IMR-90 (cell line): ENCODE measurements at regions not wholly inside any gene's neighbourhood (a gene's known extent, or its start where the extent isn't known, plus 50 kb on each side); places are given as distances from the start of the nearest gene placed in this dataset.
"Not testable (repeated sequence)": the region's sequence is repeated elsewhere in the genome, so short reads cannot be mapped to it uniquely, and the experiment has no call there.

ENCODE experiments used
- ATAC-seq: fragments of 200-7000 bp; cut with Tn5 transposase; 2 replicates; pipeline ENCODE4 v1.9.1; 2020; ENCODE audit warnings: low read depth, mild to moderate bottlenecking, moderate library complexity
- BruUV-seq: library from RNA; stranded (reverse); fragments of 400-500 nt; replicated peaks from 2 replicates; lab custom pipeline; 2021; lab: Mats Ljungman, UMichigan
- CTCF ChIA-PET: fragments of 300-600 bp; formaldehyde crosslinking; extraction: SDS; loops from one replicate; lab custom pipeline; 2021; ENCODE audit warnings: antibody characterized with exemption; lab: Yijun Ruan, JAX
- POLR2A ChIA-PET: fragments of 300-600 bp; sonication (Branson Sonifier 250); formaldehyde crosslinking; loops from one replicate; lab custom pipeline; 2022; ENCODE audit warnings: antibody characterized with exemption; ENCODE audit not compliant: unreplicated experiment; lab: Charles Lee
- DNase-seq: peaks from one replicate; pipeline ENCODE4 v3.0.0; 2013
- H2AFZ ChIP-seq: replicated peaks from 2 replicates; pipeline ENCODE3; 2013; ENCODE audit warnings: low read length, mild to moderate bottlenecking; ENCODE audit not compliant: poor library complexity
- H2AK5ac ChIP-seq: 2 replicates; pipeline ENCODE4 v1.6.1; 2013; ENCODE audit warnings: low read depth, low read length, inconsistent platforms
- H2AK9ac ChIP-seq: replicated peaks from 2 replicates; pipeline ENCODE3; 2013; ENCODE audit warnings: mild to moderate bottlenecking, low read depth, low read length, moderate library complexity; ENCODE audit not compliant: poor library complexity
- H2BK120ac ChIP-seq: 2 replicates; pipeline ENCODE4 v1.6.1; 2013; ENCODE audit warnings: low read depth, low read length, inconsistent platforms
- H2BK15ac ChIP-seq: 3 replicates; pipeline ENCODE4 v1.6.1; 2013; ENCODE audit warnings: low read depth, low read length, inconsistent platforms
- H2BK20ac ChIP-seq: 2 replicates; pipeline ENCODE4 v1.6.1; 2013; ENCODE audit warnings: low read depth, mild to moderate bottlenecking, inconsistent platforms, low read length, moderate library complexity
- H2BK5ac ChIP-seq: 2 replicates; pipeline ENCODE4 v1.6.1; 2013; ENCODE audit warnings: mild to moderate bottlenecking, low read depth, low read length, inconsistent platforms; ENCODE audit not compliant: poor library complexity, severe bottlenecking
- H3K14ac ChIP-seq: replicated peaks from 2 replicates; pipeline ENCODE4 v1.6.1; 2013; ENCODE audit warnings: low read depth, low read length, inconsistent platforms
- H3K18ac ChIP-seq: 2 replicates; pipeline ENCODE4 v1.6.1; 2013; ENCODE audit warnings: low read depth, low read length, control low read depth
- H3K23ac ChIP-seq: 2 replicates; pipeline ENCODE4 v1.6.1; 2013; ENCODE audit warnings: low read depth, low read length, inconsistent platforms
- H3K27ac ChIP-seq: 2 replicates; pipeline ENCODE4 v1.5.1; 2013; ENCODE audit warnings: mild to moderate bottlenecking, control low read depth, low read length; ENCODE audit not compliant: insufficient read depth
- H3K27me3 ChIP-seq: 2 replicates; pipeline ENCODE4 v1.6.1; 2013; ENCODE audit warnings: low read length; ENCODE audit not compliant: control insufficient read depth, insufficient read depth
- H3K36me3 ChIP-seq: 2 replicates; pipeline ENCODE4 v1.6.1; 2013; ENCODE audit warnings: low read length, mixed read lengths; ENCODE audit not compliant: control insufficient read depth, insufficient read depth
- H3K4ac ChIP-seq: 2 replicates; pipeline ENCODE4 v1.6.1; 2013; ENCODE audit warnings: low read depth, low read length, inconsistent platforms
- H3K4me1 ChIP-seq: 2 replicates; pipeline ENCODE4 v1.6.1; 2013; ENCODE audit warnings: low read length, mixed read lengths; ENCODE audit not compliant: control insufficient read depth, insufficient read depth
- H3K4me2 ChIP-seq: 2 replicates; pipeline ENCODE4 v1.6.1; 2013; ENCODE audit warnings: low read depth, mild to moderate bottlenecking, control low read depth, low read length, moderate library complexity
- H3K4me3 ChIP-seq: 2 replicates; pipeline ENCODE4 v1.5.1; 2013; ENCODE audit warnings: low read depth, mild to moderate bottlenecking, control low read depth, low read length, moderate library complexity; ENCODE audit not compliant: insufficient read depth
- H3K56ac ChIP-seq: 2 replicates; pipeline ENCODE4 v1.6.1; 2013; ENCODE audit warnings: low read length, inconsistent platforms; ENCODE audit not compliant: insufficient read depth; ENCODE audit errors: extremely low read depth
- H3K79me1 ChIP-seq, 2 experiments: 2 replicates each; pipeline ENCODE4 v1.6.1; 2013; ENCODE audit warnings: low read length in 2 of 2, inconsistent platforms in 1 of 2, low read depth in 1 of 2
- H3K9ac ChIP-seq: 2 replicates; pipeline ENCODE4 v1.6.1; 2013; ENCODE audit warnings: low read depth, low read length, control low read depth
- H3K9me1 ChIP-seq: 2 replicates; pipeline ENCODE4 v1.6.1; 2013; ENCODE audit warnings: low read length, inconsistent platforms; ENCODE audit not compliant: insufficient read depth
- H3K9me3 ChIP-seq: 2 replicates; pipeline ENCODE4 v1.6.1; 2013; ENCODE audit warnings: low read length; ENCODE audit not compliant: control insufficient read depth, insufficient read depth
- H4K20me1 ChIP-seq: 2 replicates; pipeline ENCODE4 v1.6.1; 2013; ENCODE audit warnings: low read length, inconsistent platforms; ENCODE audit not compliant: insufficient read depth
- H4K5ac ChIP-seq: 2 replicates; pipeline ENCODE4 v1.6.1; 2013; ENCODE audit warnings: mild to moderate bottlenecking, low read depth, low read length, control low read depth
- H4K8ac ChIP-seq, 2 experiments: 2 replicates each; pipeline ENCODE4 v1.6.1; 2013; ENCODE audit warnings: low read depth in 2 of 2, low read length in 2 of 2, control low read depth in 1 of 2, inconsistent platforms in 1 of 2
- H4K91ac ChIP-seq: 2 replicates; pipeline ENCODE4 v1.6.1; 2013; ENCODE audit warnings: low read depth, low read length, inconsistent platforms; ENCODE audit not compliant: insufficient read depth
- CEBPB ChIP-seq: IDR thresholded peaks from 2 replicates; pipeline ENCODE4 v1.6.1; 2012; ENCODE audit warnings: low read depth, low read length, improper control_type of control experiment
- CHD1 ChIP-seq: IDR thresholded peaks from 2 replicates; pipeline ENCODE4 v1.6.1; 2012; ENCODE audit warnings: low read depth, low read length, improper control_type of control experiment
- ELK1 ChIP-seq: fragments of 150-350 bp; IDR thresholded peaks from 2 replicates; pipeline ENCODE4 v1.6.1; 2016; ENCODE audit warnings: low read depth, mild to moderate bottlenecking, low read length, moderate library complexity, borderline replicate concordance
- FOS ChIP-seq: fragments of 150-350 bp; IDR thresholded peaks from 2 replicates; pipeline ENCODE4 v1.6.1; 2016; ENCODE audit warnings: low read depth, low read length
- RAD21 ChIP-seq: IDR thresholded peaks from 2 replicates; pipeline ENCODE4 v1.6.1; 2012; ENCODE audit warnings: low read length, improper control_type of control experiment
- WGBS, 2 experiments: methylation state at CpG; one replicate each; pipeline versions ENCODE4 v1.1.5 to v1.1.7; 2013; ENCODE audit warnings: missing lambda C conversion rate in 2 of 2; ENCODE audit not compliant: insufficient read length in 1 of 2; ENCODE audit errors: extremely low coverage in 2 of 2; 5-methylcytosine and 5-hydroxymethylcytosine counted together
- dilution Hi-C: fragments of 300-500 bp; cut with HindIII; formaldehyde crosslinking; loops from one replicate; pipeline ENCODE4 v1.14.3; 2018; ENCODE audit warnings: low sequenced_read_pairs; ENCODE audit not compliant: unreplicated experiment
- in situ Hi-C: fragments of 300-500 bp; cut with MboI; formaldehyde crosslinking; loops from 3 replicates; pipeline ENCODE4 v1.14.3; 2019; ENCODE audit warnings: low sequenced_read_pairs, inconsistent platforms, mixed read lengths
- intact Hi-C: fragments of 100-400 bp; cut with micrococcal nuclease; formaldehyde crosslinking; loops from 2 replicates; pipeline ENCODE4 v1.10.0; 2022
- TF ChIP-seq, protein P1 (sequence below): fragments of 150-350 bp; IDR thresholded peaks from 2 replicates; pipeline ENCODE4 v1.6.1; 2017; ENCODE audit warnings: mild to moderate bottlenecking, antibody characterized with exemption, low read length, low read depth

GRCh38 chr17:30701498-30701989 lies 122.9 kb downstream of the CRLF3 start:
- ChIA-PET POLR2A (no interaction called here), CTCF (no interaction called here)
- WGBS, 2 experiments: no CpG with 5 or more reads among the region's 7 CpGs
- Histone ChIP-seq H4K8ac (no peak overlapping the region), H3K9me3 (no peaks in the 10 kb centered on the region), H2BK20ac (no peak overlapping the region), H4K91ac (no peak overlapping the region), H3K4me3 (no peak overlapping the region), H3K4me2 (no peak overlapping the region), H2BK15ac (no peak overlapping the region), H3K56ac (no peak overlapping the region), H4K20me1 (no peaks in the 10 kb centered on the region; the same call in 1 of the 2 replicates), H3K18ac (no peak overlapping the region), H4K5ac (no peak overlapping the region), H3K14ac (no peak overlapping the region), H2BK5ac (no peak overlapping the region), H3K9me1 (no peaks in the 10 kb centered on the region), H2AFZ (no peak overlapping the region), H3K23ac (no peak overlapping the region), H3K36me3 (no peaks in the 10 kb centered on the region), H3K27me3 (peaks cover 31% of the 10 kb centered on the region), H3K4ac (no peak overlapping the region), H2BK120ac (no peak overlapping the region), H2AK5ac (no peak overlapping the region), H3K4me1 (no peaks in the 10 kb centered on the region), H3K27ac (no peak overlapping the region), H3K9ac (no peak overlapping the region), H2AK9ac (no peak overlapping the region), H3K79me1 (no peaks in the 10 kb centered on the region)
- intact Hi-C loops (no loop called here), dilution Hi-C loops (no loop called here), in situ Hi-C loops (loop anchor here (25.0 kb wide), 1 partner anchor 389 kb away; no protein-coding TSS in a partner anchor)
- DNase-seq (no peak), ATAC-seq (no peak)
- no peak for TF ChIP-seq CEBPB
- no peak for TF ChIP-seq RAD21
- TF ChIP-seq, protein P1, sequence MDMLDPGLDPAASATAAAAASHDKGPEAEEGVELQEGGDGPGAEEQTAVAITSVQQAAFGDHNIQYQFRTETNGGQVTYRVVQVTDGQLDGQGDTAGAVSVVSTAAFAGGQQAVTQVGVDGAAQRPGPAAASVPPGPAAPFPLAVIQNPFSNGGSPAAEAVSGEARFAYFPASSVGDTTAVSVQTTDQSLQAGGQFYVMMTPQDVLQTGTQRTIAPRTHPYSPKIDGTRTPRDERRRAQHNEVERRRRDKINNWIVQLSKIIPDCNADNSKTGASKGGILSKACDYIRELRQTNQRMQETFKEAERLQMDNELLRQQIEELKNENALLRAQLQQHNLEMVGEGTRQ: no peak
- TF ChIP-seq CHD1: no peak
- TF ChIP-seq ELK1: no peak
- no peak for TF ChIP-seq FOS
- BruUV-seq: no TSS peak

DNA sequence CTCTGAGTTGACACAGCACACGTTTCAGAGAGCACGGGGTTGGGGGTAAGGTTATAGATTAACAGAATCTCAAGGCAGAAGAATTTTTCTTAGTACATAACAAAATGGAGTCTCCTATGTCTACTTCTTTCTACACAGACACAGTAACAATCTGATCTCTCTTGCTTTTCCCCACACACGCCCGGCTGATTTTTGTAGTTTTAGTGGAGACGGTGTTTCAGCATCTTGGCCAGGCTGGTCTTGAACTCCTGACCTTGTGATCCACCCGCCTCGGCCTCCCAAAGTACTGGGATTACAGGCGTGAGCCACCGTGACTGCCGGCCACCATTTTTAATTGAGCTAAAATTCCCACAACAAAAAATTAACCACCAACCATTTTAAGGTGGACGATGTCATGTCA lies 123.7 kb downstream of the CRLF3 start:
- H2BK15ac ChIP-seq, POLR2A ChIA-PET, H3K36me3 ChIP-seq, intact Hi-C loops, H3K14ac ChIP-seq, H3K18ac ChIP-seq, H3K9me3 ChIP-seq, H3K56ac ChIP-seq, H3K79me1 ChIP-seq, ATAC-seq, H4K91ac ChIP-seq, H3K4ac ChIP-seq, H3K4me1 ChIP-seq, H4K5ac ChIP-seq, BruUV-seq, H3K27ac ChIP-seq, dilution Hi-C loops, DNase-seq, H3K9ac ChIP-seq, H3K9me1 ChIP-seq, H2BK20ac ChIP-seq, H3K23ac ChIP-seq, H2BK120ac ChIP-seq, H2BK5ac ChIP-seq, H3K4me3 ChIP-seq, H2AK9ac ChIP-seq, H2AK5ac ChIP-seq, H4K8ac ChIP-seq, H3K4me2 ChIP-seq, CTCF ChIA-PET, H2AFZ ChIP-seq, H4K20me1 ChIP-seq: not testable (repeated sequence)
- WGBS, 2 experiments: 61% methylated on average over 4 of the region's 11 CpGs; no CpG with 5 or more reads in 1 of the 2 experiments
- in situ Hi-C loops: loop anchor here (25.0 kb wide), 1 partner anchor 389 kb away; no protein-coding TSS in a partner anchor
- H3K27me3 ChIP-seq: peaks cover 25% of the 10 kb centered on the region
